ENCODE measurements at regions not wholly inside any gene's neighbourhood (a gene's known extent, or its start where the extent isn't known, plus 50 kb on each side); places are given as distances from the start of the nearest gene placed in this dataset.

GRCh38 chr3:168824107-168824506 is 728.4 kb upstream of the GOLIM4 start:
- Histone ChIP-seq H3K9me3 (no peaks in the 10 kb centered on the region), H3K36me3 (no peaks in the 10 kb centered on the region), H3K27me3 (no peaks in the 10 kb centered on the region), H3K4me1 (no peaks in the 10 kb centered on the region), H3K27ac (no peak overlapping the region), H3K4me3 (no peak overlapping the region)
- TF ChIP-seq POLR2A (IDR thresholded peaks at IDR 0.05): no peak
- WGBS (ENCODE audit: insufficient coverage, low coverage, low lambda C conversion rate, missing lambda C conversion rate): 37% methylated on average over 2 of the region's 2 CpGs
- intact Hi-C loops (cut with DNase I): no loop called here
- no peak for ATAC-seq
- no peak for DNase-seq

- Histone ChIP-seq H3K36me3 (no peaks in the 10 kb centered on the region), H3K4me1 (no peaks in the 10 kb centered on the region), H3K27me3 (no peaks in the 10 kb centered on the region), H3K9me3 (no peaks in the 10 kb centered on the region), H3K27ac (no peak overlapping the region), H3K4me3 (no peak overlapping the region)
- DNase-seq (no peak), ATAC-seq (no peak)
- intact Hi-C loops (cut with DNase I): no loop called here
- TF ChIP-seq CTCF (IDR thresholded peaks at IDR 0.05) (no peak), POLR2A (IDR thresholded peaks at IDR 0.05) (no peak)
- 77% methylated on average over 5 of the region's 5 CpGs for WGBS (ENCODE audit: insufficient coverage, low coverage, low lambda C conversion rate, missing lambda C conversion rate)
Observed at GRCh38 chr3:168823466-168823865, 727.7 kb upstream of the GOLIM4 start.

- WGBS (ENCODE audit: insufficient coverage, low coverage, low lambda C conversion rate, missing lambda C conversion rate): 63% methylated on average over 7 of the region's 8 CpGs
- no peak overlapping the region for H3K27ac ChIP-seq
- TF ChIP-seq CTCF (IDR thresholded peaks at IDR 0.05): no peak
- TF ChIP-seq POLR2A (IDR thresholded peaks at IDR 0.05): no peak
- no peaks in the 10 kb centered on the region for H3K4me1 ChIP-seq
- no peaks in the 10 kb centered on the region for H3K36me3 ChIP-seq
- intact Hi-C loops (cut with DNase I): no loop called here
- no peaks in the 10 kb centered on the region for H3K9me3 ChIP-seq
- DNase-seq (no peak), ATAC-seq (no peak)
- H3K4me3 ChIP-seq: no peak overlapping the region
- no peaks in the 10 kb centered on the region for H3K27me3 ChIP-seq
Observed at GRCh38 chr3:168820810-168821415, 725.2 kb upstream of the GOLIM4 start.

GRCh38 chr3:168817177-168817576 is 721.5 kb upstream of the GOLIM4 start:
- H3K27me3 ChIP-seq: no peaks in the 10 kb centered on the region
- H3K36me3 ChIP-seq: no peaks in the 10 kb centered on the region
- no peak for TF ChIP-seq CTCF (IDR thresholded peaks at IDR 0.05)
- no peak for TF ChIP-seq POLR2A (IDR thresholded peaks at IDR 0.05)
- WGBS (ENCODE audit: insufficient coverage, low coverage, low lambda C conversion rate, missing lambda C conversion rate): 96% methylated on average over 3 of the region's 4 CpGs
- no peaks in the 10 kb centered on the region for H3K9me3 ChIP-seq
- no peak for DNase-seq
- no peak overlapping the region for H3K27ac ChIP-seq
- intact Hi-C loops (cut with DNase I): no loop called here
- H3K4me3 ChIP-seq: no peak overlapping the region
- H3K4me1 ChIP-seq: no peaks in the 10 kb centered on the region
- ATAC-seq: no peak

GRCh38 chr3:168815946-168816345 is 720.2 kb upstream of the GOLIM4 start:
- ATAC-seq (no peak), DNase-seq (no peak)
- Histone ChIP-seq H3K4me1 (no peaks in the 10 kb centered on the region), H3K36me3 (no peaks in the 10 kb centered on the region), H3K27ac (no peak overlapping the region), H3K4me3 (no peak overlapping the region), H3K27me3 (no peaks in the 10 kb centered on the region), H3K9me3 (no peaks in the 10 kb centered on the region)
- TF ChIP-seq POLR2A (IDR thresholded peaks at IDR 0.05): no peak
- TF ChIP-seq CTCF (IDR thresholded peaks at IDR 0.05): no peak
- WGBS (ENCODE audit: insufficient coverage, low coverage, low lambda C conversion rate, missing lambda C conversion rate): 56% methylated on average over 2 of the region's 2 CpGs
- intact Hi-C loops (cut with DNase I): no loop called here

Measured in right lobe of liver (tissue), 6 donors.